ENCODE measurements at regions not wholly inside any gene's neighbourhood (a gene's known extent, or its start where the extent isn't known, plus 50 kb on each side); places are given as distances from the start of the nearest gene placed in this dataset.
"Not testable (repeated sequence)": the region's sequence is repeated elsewhere in the genome, so short reads cannot be mapped to it uniquely, and the experiment has no call there.

DNA sequence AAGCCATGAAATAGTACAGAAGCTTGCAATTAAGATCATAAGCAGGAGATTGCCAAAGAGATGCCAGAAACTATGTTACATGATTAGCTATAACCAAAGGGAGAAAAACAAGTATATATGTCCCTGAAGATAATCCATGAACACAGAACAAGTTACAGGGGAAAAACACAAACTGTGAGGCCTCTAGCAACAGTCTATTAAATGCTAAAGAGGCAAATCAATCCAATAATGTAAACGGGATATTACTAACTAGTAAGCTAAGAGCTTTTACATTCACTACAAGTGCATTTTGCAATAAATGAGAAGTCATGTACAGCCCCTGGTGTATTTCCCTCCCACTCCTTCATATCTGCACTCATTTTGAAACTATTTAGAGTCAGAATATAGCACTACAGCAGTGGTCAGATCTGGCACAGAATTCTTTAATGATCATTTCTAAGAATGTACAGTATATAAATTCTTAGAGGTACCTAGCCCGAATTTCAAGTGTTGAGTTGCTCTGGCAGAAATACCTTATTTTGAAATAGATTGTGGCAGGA lies 449.8 kb upstream of the SMIM31 start:
- DNase-seq (ENCODE audit: low spot score) = no peak
- no peak for FAIRE-seq

GRCh38 chr4:164304861-164305260 lies 449.1 kb upstream of the SMIM31 start:
- FAIRE-seq = no peak

GRCh38 chr4:164307262-164307661 lies 446.7 kb upstream of the SMIM31 start:
- FAIRE-seq (no peak), DNase-seq (ENCODE audit: low spot score) (no peak)

More at GRCh38 chr4:164304861-164305260, 449.1 kb upstream of the SMIM31 start:
- peak; percentile 3 for DNase-seq (ENCODE audit: low spot score)

GRCh38 chr4:164312671-164313070 lies 441.3 kb upstream of the SMIM31 start:
- DNase-seq (ENCODE audit: low spot score) = no peak
- FAIRE-seq = no peak

DNA sequence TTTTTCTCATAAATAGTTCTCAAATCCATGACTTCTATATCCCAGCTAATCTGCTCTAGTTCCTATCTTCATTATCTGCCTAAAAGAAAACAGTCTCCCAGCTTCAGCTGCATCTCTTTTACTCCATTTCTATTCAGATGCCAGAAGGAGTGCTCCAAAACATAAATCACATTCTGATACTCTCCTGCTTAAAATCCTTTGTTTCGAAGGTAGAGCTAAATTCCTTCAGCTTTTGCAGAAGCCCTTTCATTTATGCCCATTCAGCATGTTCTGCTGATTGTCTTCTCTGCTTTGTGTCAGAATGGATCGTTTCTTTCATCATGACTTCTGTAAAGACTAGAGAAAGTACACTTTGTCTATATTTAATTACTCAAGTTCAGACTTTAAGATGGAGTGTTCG lies 440.1 kb upstream of the SMIM31 start:
- FAIRE-seq = no peak
- no peak for DNase-seq (ENCODE audit: low spot score)

DNA sequence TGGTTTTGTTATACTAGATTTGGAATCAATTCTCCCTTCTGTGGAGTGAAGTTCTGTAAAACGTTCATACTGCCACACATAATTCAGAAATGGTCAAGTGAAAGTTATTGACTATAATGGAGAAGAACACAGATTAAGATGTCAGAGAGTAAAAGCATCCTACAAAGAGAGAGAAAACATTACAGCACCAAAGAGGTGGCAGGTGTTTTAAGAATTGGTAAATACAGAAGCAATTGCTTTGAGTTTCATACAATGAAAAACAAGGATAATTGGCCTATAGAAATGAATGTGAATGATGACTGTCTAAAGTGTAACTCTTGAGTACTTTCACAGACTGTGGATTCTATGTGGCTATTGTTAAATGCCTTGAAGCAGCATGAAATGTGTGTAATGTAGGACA lies 435.6 kb upstream of the SMIM31 start:
- DNase-seq (ENCODE audit: low spot score) = no peak
- no peak for FAIRE-seq

DNA sequence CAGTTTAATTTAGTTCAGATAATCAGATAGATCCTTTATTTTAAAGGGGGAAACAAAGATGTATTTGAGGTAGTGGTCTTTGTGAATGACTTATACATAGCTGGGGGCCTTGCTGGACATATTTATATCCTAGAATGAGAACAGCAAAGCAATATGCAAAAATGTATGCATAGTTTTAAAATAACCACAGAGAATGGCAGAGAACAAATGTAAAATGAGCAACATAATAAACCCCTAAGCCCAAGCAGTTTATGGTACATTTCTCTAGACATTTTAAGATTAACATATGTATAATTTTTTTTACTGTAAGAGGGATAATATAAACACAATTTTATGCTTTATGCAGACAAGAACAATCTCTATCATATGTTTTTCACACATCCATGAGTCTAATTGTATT lies 434.2 kb upstream of the SMIM31 start:
- DNase-seq (ENCODE audit: low spot score) (no peak), FAIRE-seq (no peak)

DNA sequence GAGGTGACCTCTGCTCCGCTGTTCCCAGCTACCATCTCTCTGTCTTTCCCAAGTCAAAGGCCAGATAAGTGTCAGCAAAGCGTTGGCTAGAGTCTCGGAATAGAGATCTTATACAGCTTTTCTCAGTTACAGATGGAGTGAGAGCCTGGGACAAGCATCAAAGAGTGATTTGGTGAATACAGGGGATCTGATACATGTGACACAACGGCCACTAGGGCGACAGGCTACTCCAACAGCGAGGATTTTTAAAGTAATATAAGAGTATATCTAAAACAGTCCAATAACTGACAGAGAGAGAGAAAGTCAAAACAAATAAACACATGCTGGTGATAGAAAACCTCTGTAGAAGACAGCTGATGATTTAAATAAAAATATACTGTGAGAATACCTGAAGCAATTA lies 433.1 kb upstream of the SMIM31 start:
- no peak for DNase-seq (ENCODE audit: low spot score)
- no peak for FAIRE-seq

DNA sequence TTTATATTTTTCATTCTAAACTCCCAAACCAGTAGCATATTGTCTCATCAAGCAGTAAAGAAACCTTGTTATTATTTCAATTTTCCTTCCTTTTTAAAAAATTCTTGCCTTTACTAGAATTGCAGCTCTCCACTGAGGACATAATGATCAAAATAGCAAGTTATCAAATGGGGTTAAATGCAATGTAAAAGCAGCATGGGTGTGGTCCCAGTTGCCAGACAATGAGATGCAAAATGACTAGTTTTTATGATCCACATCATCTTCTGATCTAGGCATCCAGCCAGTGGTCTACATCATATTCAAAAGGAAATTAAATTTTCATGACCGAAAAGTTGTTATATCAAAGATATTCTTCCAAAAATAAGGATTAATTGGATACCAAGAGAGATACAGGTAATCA lies 427.9 kb upstream of the SMIM31 start:
- DNase-seq (ENCODE audit: low spot score) = no peak

GRCh38 chr4:164337219-164337944 lies 416.5 kb upstream of the SMIM31 start:
- DNase-seq (ENCODE audit: low spot score) (no peak), FAIRE-seq (no peak)

More for the DNA sequence above, 427.9 kb upstream of the SMIM31 start:
- FAIRE-seq = no peak

DNA sequence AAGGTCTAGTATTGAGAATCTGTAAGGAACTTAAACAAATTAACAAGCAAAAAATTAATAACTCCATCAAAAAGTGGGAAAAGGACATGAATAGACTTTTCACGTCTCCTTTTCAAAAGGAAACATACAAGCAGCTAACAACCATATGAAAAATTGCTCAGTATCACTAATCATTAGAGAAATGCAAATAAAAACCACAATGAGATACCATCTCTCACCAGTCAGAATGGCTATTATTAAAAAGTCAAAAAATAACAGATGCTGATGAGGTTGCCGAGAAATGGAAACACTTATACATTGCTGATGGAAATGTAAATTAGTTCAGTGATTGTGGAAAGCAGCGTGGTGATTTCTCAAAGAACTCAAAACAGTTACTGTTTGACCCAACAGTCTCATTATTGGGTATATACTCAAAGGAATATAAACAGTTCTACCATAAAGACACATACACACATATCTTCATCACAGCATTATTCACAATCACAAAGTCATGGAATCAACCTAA lies 410.4 kb upstream of the SMIM31 start:
- FAIRE-seq = no peak

GRCh38 chr4:164345756-164346155 lies 408.2 kb upstream of the SMIM31 start:
- DNase-seq (ENCODE audit: low spot score) = no peak
- no peak for FAIRE-seq

More for the DNA sequence above, 410.4 kb upstream of the SMIM31 start:
- DNase-seq (ENCODE audit: low spot score) = no peak

DNA sequence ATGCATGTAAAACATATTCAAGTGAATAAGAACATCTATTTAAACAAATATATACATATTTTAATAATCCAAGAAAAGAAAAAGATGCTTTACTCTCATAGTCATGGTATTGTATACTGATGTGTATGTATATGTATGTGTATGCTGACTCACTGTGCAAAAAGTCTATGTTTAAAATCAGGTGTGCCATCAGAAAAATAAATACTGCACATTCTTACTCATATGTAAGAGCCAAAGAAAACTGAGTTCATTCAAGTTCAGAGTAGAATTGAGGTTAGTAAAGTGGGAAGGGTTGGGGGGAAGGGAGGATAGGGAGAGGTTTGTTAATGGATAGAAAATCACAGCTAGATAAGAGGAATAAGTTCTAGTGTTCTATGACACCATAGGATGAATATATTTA lies 403.9 kb upstream of the SMIM31 start:
- DNase-seq (ENCODE audit: low spot score) (no peak), FAIRE-seq (no peak)

DNA sequence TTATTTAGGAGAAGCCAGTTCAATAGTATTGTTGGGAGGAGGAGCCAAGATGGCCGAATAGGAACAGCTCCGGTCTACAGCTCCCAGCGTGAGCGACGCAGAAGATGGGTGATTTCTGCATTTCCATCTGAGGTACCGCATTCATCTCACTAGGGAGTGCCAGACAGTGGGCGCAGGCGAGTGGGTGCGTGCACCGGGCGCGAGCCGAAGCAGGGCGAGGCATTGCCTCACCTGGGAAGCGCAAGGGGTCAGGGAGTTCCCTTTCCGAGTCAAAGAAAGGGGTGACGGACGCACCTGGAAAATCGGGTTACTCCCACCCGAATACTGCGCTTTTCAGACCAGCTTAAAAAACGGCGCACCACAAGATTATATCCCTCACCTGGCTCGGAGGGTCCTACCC lies 403.2 kb upstream of the SMIM31 start:
- not testable (repeated sequence) for DNase-seq (ENCODE audit: low spot score); FAIRE-seq

- peak; percentile 14 for DNase-seq (ENCODE audit: low spot score)
- FAIRE-seq = no peak
Measured at GRCh38 chr4:164357957-164358356, 396.0 kb upstream of the SMIM31 start.

GRCh38 chr4:164358400-164358799 lies 395.5 kb upstream of the SMIM31 start:
- DNase-seq (ENCODE audit: low spot score) (no peak), FAIRE-seq (no peak)

GRCh38 chr4:164359881-164360280 lies 394.1 kb upstream of the SMIM31 start:
- no peak for DNase-seq (ENCODE audit: low spot score)
- no peak for FAIRE-seq

GRCh38 chr4:164368894-164369293 lies 385.0 kb upstream of the SMIM31 start:
- DNase-seq (ENCODE audit: low spot score) (no peak), FAIRE-seq (no peak)

GRCh38 chr4:164373021-164373420 lies 380.9 kb upstream of the SMIM31 start:
- no peak for FAIRE-seq
- no peak for DNase-seq (ENCODE audit: low spot score)

GRCh38 chr4:164377277-164377676 lies 376.7 kb upstream of the SMIM31 start:
- no peak for DNase-seq (ENCODE audit: low spot score)
- no peak for FAIRE-seq

DNA sequence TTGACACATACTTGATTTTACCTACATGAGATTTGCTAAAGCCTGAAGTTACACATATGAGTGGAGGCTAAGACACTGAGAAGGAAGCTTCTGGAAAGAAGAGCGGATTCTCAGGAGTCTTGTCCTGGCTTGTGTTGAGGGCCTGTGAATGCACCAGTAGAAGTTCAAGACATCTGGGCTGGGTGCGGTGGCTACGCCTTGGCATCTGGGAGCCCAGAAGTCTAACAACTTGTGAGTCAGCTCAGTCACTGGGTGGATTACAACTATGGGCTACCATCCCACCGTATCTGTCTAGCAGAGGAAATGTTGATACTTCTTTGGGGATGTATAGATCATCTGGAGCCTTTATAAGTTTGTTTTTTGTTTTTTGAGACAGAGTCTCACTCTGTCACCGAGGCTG lies 375.6 kb upstream of the SMIM31 start:
- no peak for FAIRE-seq
- DNase-seq (ENCODE audit: low spot score) = no peak

DNA sequence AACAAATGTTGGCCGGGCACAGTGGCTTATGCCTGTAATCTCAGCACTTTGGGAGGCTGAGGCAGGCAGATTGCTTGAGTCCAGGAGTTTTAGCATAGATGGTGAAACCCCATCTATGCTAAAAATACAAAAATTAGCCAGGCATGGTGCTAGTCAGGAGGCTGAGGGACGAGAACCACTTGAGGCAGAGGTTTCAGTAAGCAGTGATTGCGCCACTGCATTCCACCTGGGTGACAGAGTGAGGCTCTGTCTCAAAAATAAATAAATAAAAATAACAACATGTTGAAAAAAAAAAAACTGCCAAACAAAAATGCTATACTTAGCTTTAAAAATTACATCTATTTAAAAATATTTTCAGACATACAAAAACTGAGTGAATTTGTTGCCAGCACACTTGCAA lies 374.2 kb upstream of the SMIM31 start:
- FAIRE-seq = no peak

GRCh38 chr4:164381859-164382258 lies 372.1 kb upstream of the SMIM31 start:
- no peak for DNase-seq (ENCODE audit: low spot score)
- FAIRE-seq = no peak

More for the DNA sequence above, 374.2 kb upstream of the SMIM31 start:
- DNase-seq (ENCODE audit: low spot score) = no peak

Measured in urothelium cell line (cell line).